Trophoblast cell (in vitro differentiated cells and primary cell): ENCODE measurements at regions not wholly inside any gene's neighbourhood (a gene's known extent, or its start where the extent isn't known, plus 50 kb on each side); places are given as distances from the start of the nearest gene placed in this dataset.

Experiments used
- DNase-seq, 2 donors: peaks; one replicate each; pipeline ENCODE4 v3.0.0-alpha.2; 2016
- H2AFZ ChIP-seq: 2 replicates; pipeline ENCODE4 v1.6.1; 2013; ENCODE audit warnings: low read length, moderate library complexity, mild to moderate bottlenecking; ENCODE audit not compliant: insufficient read depth, poor library complexity
- H2AK5ac ChIP-seq: 2 replicates; pipeline ENCODE4 v1.6.1; 2013; ENCODE audit warnings: mild to moderate bottlenecking, low read length
- H2BK120ac ChIP-seq: 2 replicates; pipeline ENCODE4 v1.6.1; 2013; ENCODE audit warnings: low read length, mild to moderate bottlenecking, moderate library complexity; ENCODE audit not compliant: insufficient read depth, poor library complexity
- H2BK12ac ChIP-seq: 2 replicates; pipeline ENCODE4 v1.6.1; 2013; ENCODE audit warnings: mild to moderate bottlenecking, low read length, moderate library complexity
- H2BK5ac ChIP-seq: 2 replicates; pipeline ENCODE4 v1.6.1; 2013; ENCODE audit warnings: low read length, low read depth, moderate library complexity, mild to moderate bottlenecking; ENCODE audit not compliant: poor library complexity
- H3K14ac ChIP-seq: 2 replicates; pipeline ENCODE4 v1.6.1; 2013; ENCODE audit warnings: mild to moderate bottlenecking, low read length
- H3K18ac ChIP-seq: 2 replicates; pipeline ENCODE4 v1.6.1; 2013; ENCODE audit warnings: mild to moderate bottlenecking, low read length
- H3K23ac ChIP-seq: 2 replicates; pipeline ENCODE4 v1.6.1; 2013; ENCODE audit warnings: low read length
- H3K27ac ChIP-seq: 2 replicates; pipeline ENCODE4 v1.5.1; 2013; ENCODE audit warnings: low read depth, mild to moderate bottlenecking, inconsistent platforms, low read length, moderate library complexity
- H3K27me3 ChIP-seq: 2 replicates; pipeline ENCODE4 v1.6.1; 2013; ENCODE audit warnings: inconsistent platforms, mild to moderate bottlenecking, low read length, moderate library complexity; ENCODE audit not compliant: insufficient read depth
- H3K36me3 ChIP-seq, 2 experiments: 1 replicate in 1 of 2; 2 replicates in 1 of 2; pipeline ENCODE4 v1.6.1; 2013; ENCODE audit warnings: low read length in 2 of 2, mild to moderate bottlenecking in 2 of 2, moderate library complexity in 1 of 2; ENCODE audit not compliant: insufficient read depth in 2 of 2, control insufficient read depth in 1 of 2
- H3K4ac ChIP-seq: 2 replicates; pipeline ENCODE4 v1.6.1; 2013; ENCODE audit warnings: low read depth, mild to moderate bottlenecking, low read length, moderate library complexity
- H3K4me1 ChIP-seq, 2 experiments: 1 replicate in 1 of 2; 2 replicates in 1 of 2; pipeline ENCODE4 v1.6.1; 2013; ENCODE audit warnings: low read length in 2 of 2, mild to moderate bottlenecking in 2 of 2, moderate library complexity in 1 of 2; ENCODE audit not compliant: insufficient read depth in 2 of 2, control insufficient read depth in 1 of 2
- H3K4me2 ChIP-seq: 2 replicates; pipeline ENCODE4 v1.6.1; 2013; ENCODE audit warnings: inconsistent platforms, mild to moderate bottlenecking, low read length, moderate library complexity
- H3K4me3 ChIP-seq: 2 replicates; pipeline ENCODE4 v1.5.1; 2013; ENCODE audit warnings: mild to moderate bottlenecking, low read depth, low read length, inconsistent platforms
- H3K79me1 ChIP-seq: one replicate; pipeline ENCODE4 v1.6.1; 2013; ENCODE audit warnings: low read length
- H3K79me2 ChIP-seq: 2 replicates; pipeline ENCODE4 v1.6.1; 2013; ENCODE audit warnings: low read length, mild to moderate bottlenecking; ENCODE audit not compliant: control insufficient read depth, insufficient read depth, poor library complexity
- H3K9ac ChIP-seq: 2 replicates; pipeline ENCODE4 v1.6.1; 2013; ENCODE audit warnings: mild to moderate bottlenecking, low read length
- H3K9me3 ChIP-seq: 2 replicates; pipeline ENCODE4 v1.6.1; 2013; ENCODE audit warnings: low read depth, mild to moderate bottlenecking, control low read depth, inconsistent platforms, low read length; ENCODE audit not compliant: insufficient read depth
- H4K12ac ChIP-seq: 2 replicates; pipeline ENCODE4 v1.6.1; 2013; ENCODE audit warnings: low read depth, mild to moderate bottlenecking, low read length, moderate library complexity
- H4K8ac ChIP-seq: 2 replicates; pipeline ENCODE4 v1.6.1; 2013; ENCODE audit warnings: low read depth, mild to moderate bottlenecking, low read length, moderate library complexity
- H4K91ac ChIP-seq: one replicate; pipeline ENCODE4 v1.6.1; 2013; ENCODE audit warnings: low read depth, mild to moderate bottlenecking, low read length, moderate library complexity
- WGBS: extraction: QIAGEN DNeasy Blood & Tissue Kit; methylation state at CpG from one replicate; pipeline ENCODE4 v1.1.7; 2013; ENCODE audit warnings: missing lambda C conversion rate; ENCODE audit not compliant: insufficient read length, insufficient coverage; ENCODE audit errors: extremely low coverage; 5-methylcytosine and 5-hydroxymethylcytosine counted together

- H2BK5ac ChIP-seq, result no peak overlapping the region
- no peak overlapping the region for H3K27ac ChIP-seq
- H3K4me1 ChIP-seq, result peaks cover 2% of the 10 kb centered on the region in 2 experiments
- H2BK12ac ChIP-seq, result no peak overlapping the region
- no peak for DNase-seq
- no peaks in the 10 kb centered on the region for H3K9me3 ChIP-seq
- H3K4me3 ChIP-seq, result no peak overlapping the region
- H2AFZ ChIP-seq, result no peak overlapping the region
- no peaks in the 10 kb centered on the region for H3K27me3 ChIP-seq
- H3K79me1 ChIP-seq, result peaks cover 2% of the 10 kb centered on the region
- no peak overlapping the region for H3K9ac ChIP-seq
- no peak overlapping the region for H2BK120ac ChIP-seq
- H3K18ac ChIP-seq, result no peak overlapping the region
- no peak overlapping the region for H3K4ac ChIP-seq
- H3K36me3 ChIP-seq, result no peaks in the 10 kb centered on the region
- H3K4me2 ChIP-seq, result no peak overlapping the region
- H3K14ac ChIP-seq, result no peak overlapping the region
- WGBS, result no CpG with 5 or more reads among the region's 16 CpGs
- no peak overlapping the region for H3K23ac ChIP-seq
- no peak overlapping the region for H2AK5ac ChIP-seq
- H4K91ac ChIP-seq, result no peak overlapping the region
- no peak overlapping the region for H4K12ac ChIP-seq
- H4K8ac ChIP-seq, result no peak overlapping the region
- H3K79me2 ChIP-seq, result no peaks in the 10 kb centered on the region
These were observed 108.3 kb upstream of the INPP4B start for GRCh38 chr4:142954415-142954814.

- peaks cover 2% of the 10 kb centered on the region in 2 experiments for H3K4me1 ChIP-seq
- WGBS, result no CpG with 5 or more reads among the region's 2 CpGs
- H2BK120ac ChIP-seq, result no peak overlapping the region
These were observed 109.4 kb upstream of the INPP4B start for GRCh38 chr4:142955501-142955900.

GRCh38 chr4:142959173-142959572 is 113.1 kb upstream of the INPP4B start:
- no peak overlapping the region for H2AK5ac ChIP-seq
- H3K9ac ChIP-seq, result no peak overlapping the region
- H4K91ac ChIP-seq, result no peak overlapping the region
- no peak overlapping the region for H2BK12ac ChIP-seq
- H3K18ac ChIP-seq, result no peak overlapping the region
- DNase-seq, result no peak
- no peak overlapping the region for H3K27ac ChIP-seq
- H3K79me2 ChIP-seq, result no peaks in the 10 kb centered on the region
- WGBS, result no CpG with 5 or more reads among the region's 1 CpG
- H3K79me1 ChIP-seq, result no peaks in the 10 kb centered on the region
- H3K4ac ChIP-seq, result no peak overlapping the region
- H2BK120ac ChIP-seq, result no peak overlapping the region
- no peaks in the 10 kb centered on the region for H3K36me3 ChIP-seq
- H3K9me3 ChIP-seq, result no peaks in the 10 kb centered on the region
- H2BK5ac ChIP-seq, result no peak overlapping the region
- H3K4me3 ChIP-seq, result no peak overlapping the region
- H3K4me2 ChIP-seq, result no peak overlapping the region
- no peak overlapping the region for H3K14ac ChIP-seq
- no peaks in the 10 kb centered on the region for H3K27me3 ChIP-seq
- no peak overlapping the region for H4K12ac ChIP-seq
- no peak overlapping the region for H2AFZ ChIP-seq
- H4K8ac ChIP-seq, result no peak overlapping the region
- no peak overlapping the region for H3K23ac ChIP-seq
- H3K4me1 ChIP-seq, result no peaks in the 10 kb centered on the region

More at GRCh38 chr4:142955501-142955900, 109.4 kb upstream of the INPP4B start:
- Histone ChIP-seq H3K9me3 (no peaks in the 10 kb centered on the region), H2AK5ac (no peak overlapping the region), H3K27ac (no peak overlapping the region), H3K23ac (no peak overlapping the region), H2BK12ac (no peak overlapping the region), H3K79me2 (no peaks in the 10 kb centered on the region), H3K9ac (no peak overlapping the region), H3K4me3 (no peak overlapping the region), H3K4me2 (no peak overlapping the region), H4K8ac (no peak overlapping the region), H3K14ac (no peak overlapping the region), H4K91ac (no peak overlapping the region), H3K18ac (no peak overlapping the region), H3K4ac (no peak overlapping the region), H2AFZ (no peak overlapping the region), H3K79me1 (peaks cover 2% of the 10 kb centered on the region), H3K36me3 (no peaks in the 10 kb centered on the region), H4K12ac (no peak overlapping the region), H2BK5ac (no peak overlapping the region), H3K27me3 (no peaks in the 10 kb centered on the region)
- no peak for DNase-seq

- no peak overlapping the region for H3K9ac ChIP-seq
- H2BK5ac ChIP-seq, result no peak overlapping the region
- no peak overlapping the region for H3K23ac ChIP-seq
- no peak overlapping the region for H2AFZ ChIP-seq
- H3K79me1 ChIP-seq, result no peaks in the 10 kb centered on the region
- H2AK5ac ChIP-seq, result no peak overlapping the region
- no peaks in the 10 kb centered on the region for H3K27me3 ChIP-seq
- H3K4ac ChIP-seq, result no peak overlapping the region
- no peaks in the 10 kb centered on the region for H3K79me2 ChIP-seq
- no peak overlapping the region for H2BK120ac ChIP-seq
- H4K91ac ChIP-seq, result no peak overlapping the region
- no peak overlapping the region for H3K27ac ChIP-seq
- H3K14ac ChIP-seq, result no peak overlapping the region
- no peak overlapping the region for H2BK12ac ChIP-seq
- DNase-seq, result no peak
- H3K4me2 ChIP-seq, result no peak overlapping the region
- no peak overlapping the region for H4K8ac ChIP-seq
- no peaks in the 10 kb centered on the region for H3K36me3 ChIP-seq
- no peak overlapping the region for H3K4me3 ChIP-seq
- H3K4me1 ChIP-seq, result no peaks in the 10 kb centered on the region
- WGBS, result no CpG with 5 or more reads among the region's 1 CpG
- no peak overlapping the region for H4K12ac ChIP-seq
- H3K9me3 ChIP-seq, result no peaks in the 10 kb centered on the region
- no peak overlapping the region for H3K18ac ChIP-seq
These were observed 114.0 kb upstream of the INPP4B start for GRCh38 chr4:142960126-142960525.
